HCT116 (cell line): ENCODE measurements at regions not wholly inside any gene's neighbourhood (a gene's known extent, or its start where the extent isn't known, plus 50 kb on each side); places are given as distances from the start of the nearest gene placed in this dataset.

Source experiments
- ATAC-seq: fragments of 200-7000 bp; cut with Tn5 transposase; 2 replicates; pipeline ENCODE4 v1.9.1; 2020; ENCODE audit warnings: mild to moderate bottlenecking, moderate library complexity
- BruUV-seq: library from RNA; stranded (reverse); fragments of 400-500 nt; replicated peaks from 2 replicates; lab custom pipeline; 2021; lab: Mats Ljungman, UMichigan
- CTCF ChIA-PET: fragments of 300-600 bp; sonication (Branson Sonifier 250); formaldehyde crosslinking; loops from one replicate; lab custom pipeline; 2021; ENCODE audit warnings: antibody characterized with exemption; lab: Charles Lee
- POLR2A ChIA-PET: fragments of 300-600, 350-600 bp; sonication (Branson Sonifier 250); formaldehyde crosslinking; loops from one replicate; lab custom pipeline; 2021; ENCODE audit warnings: antibody characterized with exemption; lab: Charles Lee
- RAD21 ChIA-PET, 2 experiments: fragments of 300-600 bp; sonication (Branson Sonifier 250); formaldehyde crosslinking; loops; one replicate each; lab custom pipeline; 2023; ENCODE audit warnings: low total read pairs in 2 of 2; ENCODE audit not compliant: uncharacterized antibody in 2 of 2, unreplicated experiment in 2 of 2, low non-redundant PET in 1 of 2; lab: Charles Lee
- DNase-seq: peaks from one replicate; pipeline ENCODE4 v3.0.0-alpha.2; 2010; ENCODE audit warnings: low read depth, low spot score
- H2AFZ ChIP-seq: fragments of 200-600 bp; shearing (Covaris generic), sonication (generic); 2 replicates; pipeline ENCODE4 v1.6.1; 2017; ENCODE audit warnings: low read depth, mixed run types, mixed read lengths, antibody characterized with exemption, low read length; ENCODE audit not compliant: poor library complexity, severe bottlenecking
- H3K27ac ChIP-seq: 2 replicates; pipeline ENCODE4 v1.5.1; 2012; ENCODE audit warnings: low read depth, low read length
- H3K27me3 ChIP-seq: fragments of 200-600 bp; sonication (generic); 2 replicates; pipeline ENCODE4 v1.6.1; 2016; ENCODE audit warnings: mixed run types, low read length, mixed read lengths; ENCODE audit not compliant: insufficient read depth
- H3K36me3 ChIP-seq, 2 experiments: fragments of 200-500 bp in 1 of 2; fragments of 200-600 bp in 1 of 2; sonication (Bioruptor generic) in 1 of 2; sonication (generic) in 1 of 2; 2 replicates each; pipeline versions ENCODE4 v1.5.1 to v1.6.1; 2014 to 2016; ENCODE audit warnings: low read length in 2 of 2, inconsistent platforms in 1 of 2, mixed read lengths in 1 of 2, mixed run types in 1 of 2; ENCODE audit not compliant: insufficient read depth in 2 of 2, control insufficient read depth in 1 of 2
- H3K4me1 ChIP-seq, 2 experiments: fragments of 200-600 bp in 1 of 2; sonication (generic) in 1 of 2; 2 replicates each; pipeline versions ENCODE4 v1.5.1 to v1.6.1; 2012 to 2017; ENCODE audit warnings: low read length in 2 of 2, inconsistent platforms in 1 of 2, mild to moderate bottlenecking in 1 of 2, mixed read lengths in 1 of 2, mixed run types in 1 of 2, moderate library complexity in 1 of 2; ENCODE audit not compliant: insufficient read depth in 2 of 2, control insufficient read depth in 1 of 2
- H3K4me2 ChIP-seq: fragments of 200-600 bp; sonication (generic); 2 replicates; pipeline ENCODE4 v1.6.1; 2017; ENCODE audit warnings: mixed run types, low read length, mixed read lengths
- H3K4me3 ChIP-seq, 2 experiments: fragments of 200-600 bp in 1 of 2; sonication (generic) in 1 of 2; replicated peaks in 1 of 2; 2 replicates each; pipeline ENCODE4 v1.5.1; 2011 to 2016; ENCODE audit warnings: low read length in 2 of 2, control low read depth in 1 of 2, low read depth in 1 of 2, mild to moderate bottlenecking in 1 of 2, mixed read lengths in 1 of 2, mixed run types in 1 of 2
- H3K79me2 ChIP-seq: fragments of 200-600 bp; sonication (generic); 2 replicates; pipeline ENCODE4 v1.6.1; 2017; ENCODE audit warnings: mild to moderate bottlenecking, mixed run types, low read length, moderate library complexity, mixed read lengths; ENCODE audit not compliant: insufficient read depth
- H3K9ac ChIP-seq: fragments of 200-600 bp; sonication (generic); 2 replicates; pipeline ENCODE4 v1.6.1; 2016; ENCODE audit warnings: low read length, mixed read lengths
- H3K9me2 ChIP-seq: fragments of 200-600 bp; sonication (generic), shearing (Covaris generic); 2 replicates; pipeline ENCODE4 v1.6.1; 2017; ENCODE audit warnings: mixed run types, mild to moderate bottlenecking, moderate library complexity; ENCODE audit not compliant: insufficient read depth
- H3K9me3 ChIP-seq, 2 experiments: fragments of 200-500 bp in 1 of 2; fragments of 200-600 bp in 1 of 2; sonication (Bioruptor generic) in 1 of 2; sonication (generic) in 1 of 2; 2 replicates each; pipeline ENCODE4 v1.6.1; 2014 to 2017; ENCODE audit warnings: low read length in 2 of 2, mixed read lengths in 2 of 2, inconsistent platforms in 1 of 2, low read depth in 1 of 2, mild to moderate bottlenecking in 1 of 2, mixed run types in 1 of 2, moderate library complexity in 1 of 2; ENCODE audit not compliant: control insufficient read depth in 1 of 2, insufficient read depth in 1 of 2
- H4K20me1 ChIP-seq: fragments of 200-600 bp; sonication (generic), shearing (Covaris generic); 2 replicates; pipeline ENCODE4 v1.6.1; 2017; ENCODE audit warnings: mixed run types, mild to moderate bottlenecking, moderate library complexity; ENCODE audit not compliant: insufficient read depth
- ATF3 ChIP-seq: IDR thresholded peaks from 2 replicates; pipeline ENCODE4 v1.6.1; 2012
- CBX3 ChIP-seq: IDR thresholded peaks from 2 replicates; pipeline ENCODE4 v1.6.1; 2012; ENCODE audit warnings: low read depth
- CEBPB ChIP-seq: IDR thresholded peaks from 2 replicates; pipeline ENCODE4 v1.6.1; 2012; ENCODE audit warnings: low read depth
- EGR1 ChIP-seq: IDR thresholded peaks from 2 replicates; pipeline ENCODE4 v1.6.1; 2012; ENCODE audit warnings: low read depth
- ELF1 ChIP-seq: IDR thresholded peaks from 2 replicates; pipeline ENCODE4 v1.6.1; 2012; ENCODE audit warnings: low read depth, borderline replicate concordance
- EZH2phosphoT487 ChIP-seq: fragments of 200-600 bp; IDR thresholded peaks from 2 replicates; pipeline ENCODE4 v1.6.1; 2018; ENCODE audit warnings: antibody characterized with exemption, borderline replicate concordance
- FOSL1 ChIP-seq: IDR thresholded peaks from 2 replicates; pipeline ENCODE4 v1.6.1; 2012; ENCODE audit warnings: low read depth
- JUND ChIP-seq: IDR thresholded peaks from 2 replicates; pipeline ENCODE4 v1.6.1; 2012
- POLR2A ChIP-seq: IDR thresholded peaks from 2 replicates; pipeline ENCODE4 v1.7.0; 2011; ENCODE audit warnings: borderline replicate concordance; ENCODE audit not compliant: insufficient read depth, insufficient read length; ENCODE audit errors: extremely low read depth
- RAD21 ChIP-seq: IDR thresholded peaks from 2 replicates; pipeline ENCODE4 v1.6.1; 2012; ENCODE audit warnings: low read depth, mild to moderate bottlenecking
- REST ChIP-seq: IDR thresholded peaks from 2 replicates; pipeline ENCODE4 v1.6.1; 2012; ENCODE audit warnings: low read depth
- SIN3A ChIP-seq: IDR thresholded peaks from 2 replicates; pipeline ENCODE4 v1.6.1; 2012; ENCODE audit warnings: low read depth
- TCF7L2 ChIP-seq: IDR thresholded peaks from 2 replicates; pipeline ENCODE4 v1.7.0; 2011; ENCODE audit warnings: borderline replicate concordance, inconsistent platforms; ENCODE audit not compliant: insufficient read depth, insufficient read length; ENCODE audit errors: extremely low read depth
- YY1 ChIP-seq: IDR thresholded peaks from 2 replicates; pipeline ENCODE4 v1.6.1; 2011; ENCODE audit warnings: low read length, low read depth, moderate library complexity, mild to moderate bottlenecking; ENCODE audit not compliant: insufficient replicate concordance; ENCODE audit errors: extremely low read depth
- ZBTB33 ChIP-seq: IDR thresholded peaks from 2 replicates; pipeline ENCODE4 v1.6.1; 2011; ENCODE audit warnings: mild to moderate bottlenecking, low read length, moderate library complexity; ENCODE audit not compliant: insufficient replicate concordance; ENCODE audit errors: extremely low read depth
- ZFX ChIP-seq: fragments of 450-650 bp; IDR thresholded peaks from 2 replicates; pipeline ENCODE4 v1.6.1; 2017
- intact Hi-C: fragments of 100-400 bp; cut with micrococcal nuclease; formaldehyde crosslinking; loops from 2 replicates; pipeline ENCODE4 v1.10.0; 2022

- no peak overlapping the region for H3K4me2 ChIP-seq
- POLR2A ChIA-PET: no interaction called here
- H4K20me1 ChIP-seq: no peaks in the 10 kb centered on the region
- H3K27ac ChIP-seq: no peak overlapping the region
- H2AFZ ChIP-seq: no peak overlapping the region
- no peak overlapping the region for H3K9ac ChIP-seq
- no peaks in the 10 kb centered on the region for H3K79me2 ChIP-seq
- ATAC-seq: no peak
- H3K36me3 ChIP-seq: no peaks in the 10 kb centered on the region
- TF ChIP-seq YY1 (no peak), EGR1 (no peak), POLR2A (no peak), EZH2phosphoT487 (no peak), FOSL1 (no peak), JUND (no peak), ATF3 (no peak), CBX3 (no peak), TCF7L2 (no peak), RAD21 (no peak)
- TF ChIP-seq, all 23 proteins: peak for 0
- Histone ChIP-seq H3K4me1 (no peaks in the 10 kb centered on the region), H3K9me3 (no peaks in the 10 kb centered on the region), H3K9me2 (no peaks in the 10 kb centered on the region), H3K4me3 (no peak overlapping the region), H3K27me3 (no peaks in the 10 kb centered on the region)
- no peak for DNase-seq
- ChIA-PET RAD21 (no interaction called here), CTCF (interaction anchor here (1.0 kb wide), 1 partner anchor 15 kb away, joined by 3 read pairs; no protein-coding TSS in a partner anchor)
- intact Hi-C loops: no loop called here
- BruUV-seq: no TSS peak
These were observed 95.2 kb downstream of the HLX start for GRCh38 chr1:220974431-220974830.

- Histone ChIP-seq H2AFZ (no peak overlapping the region), H3K4me2 (no peak overlapping the region), H3K27me3 (no peaks in the 10 kb centered on the region), H3K9ac (no peak overlapping the region), H3K9me2 (no peaks in the 10 kb centered on the region), H3K4me3 (no peak overlapping the region), H3K27ac (no peak overlapping the region), H4K20me1 (no peaks in the 10 kb centered on the region), H3K4me1 (no peaks in the 10 kb centered on the region), H3K79me2 (no peaks in the 10 kb centered on the region), H3K9me3 (no peaks in the 10 kb centered on the region), H3K36me3 (no peaks in the 10 kb centered on the region)
- BruUV-seq: no TSS peak
- ATAC-seq: no peak
- ChIA-PET RAD21 (no interaction called here), POLR2A (no interaction called here), CTCF (no interaction called here)
- DNase-seq: no peak
- intact Hi-C loops: no loop called here
- TF ChIP-seq ZFX (no peak), ELF1 (no peak), SIN3A (no peak), ATF3 (no peak), FOSL1 (no peak), REST (no peak), JUND (no peak), ZBTB33 (no peak), CEBPB (no peak), TCF7L2 (no peak)
These were observed 97.1 kb downstream of the HLX start for GRCh38 chr1:220976390-220976789.
